ENCODE measurements at regions not wholly inside any gene's neighbourhood (a gene's known extent, or its start where the extent isn't known, plus 50 kb on each side); places are given as distances from the start of the nearest gene placed in this dataset.

DNA sequence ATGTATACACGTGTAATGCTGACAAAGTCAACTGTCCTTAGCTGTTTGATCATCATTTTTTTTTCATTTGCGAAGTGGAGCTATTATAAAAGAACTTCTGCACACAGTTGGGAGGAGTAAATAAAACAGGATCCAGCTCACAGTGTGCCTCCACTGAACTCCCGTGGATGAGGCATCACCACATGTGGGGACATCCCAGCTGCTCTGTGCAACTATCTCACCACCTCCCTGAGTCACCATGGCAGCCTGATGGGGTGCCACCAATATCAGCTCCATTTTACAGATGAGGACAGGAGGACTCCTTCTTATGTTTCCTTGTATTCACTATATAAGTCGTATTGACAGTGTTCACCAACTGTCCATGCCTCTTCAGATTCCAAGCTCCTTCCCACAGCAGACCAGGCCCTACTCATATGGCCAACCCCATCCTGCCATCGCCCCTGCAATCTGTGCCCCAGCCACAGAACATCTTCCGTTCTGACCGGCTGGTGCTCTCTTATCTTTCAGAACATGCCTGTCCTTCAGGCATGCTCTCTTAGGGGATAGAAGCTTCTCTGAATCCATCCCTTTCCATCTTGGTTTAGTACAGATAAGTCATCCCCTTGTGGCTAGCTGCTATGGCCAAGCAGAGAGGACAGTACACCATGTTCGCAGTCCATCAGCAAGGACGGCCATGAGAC is 288.1 kb downstream of the RNF144A start:
- Histone ChIP-seq H3K27ac (no peak overlapping the region), H3K9me3 (no peaks in the 10 kb centered on the region), H3K4me1 (no peaks in the 10 kb centered on the region), H3K36me3 (no peaks in the 10 kb centered on the region), H3K4me3 (replicated peaks in 1 of 3) (no peak overlapping the region), H3K27me3 (no peaks in the 10 kb centered on the region)
- TF ChIP-seq POLR2A (IDR thresholded peaks at IDR 0.05), result no peak
- TF ChIP-seq CTCF (IDR thresholded peaks at IDR 0.05), result no peak
- no peak for DNase-seq
- intact Hi-C loops (cut with DNase I), result no loop called here
- 86 to 93% methylated on average over 9 of the region's 9 CpGs for WGBS, 2 donors

DNA sequence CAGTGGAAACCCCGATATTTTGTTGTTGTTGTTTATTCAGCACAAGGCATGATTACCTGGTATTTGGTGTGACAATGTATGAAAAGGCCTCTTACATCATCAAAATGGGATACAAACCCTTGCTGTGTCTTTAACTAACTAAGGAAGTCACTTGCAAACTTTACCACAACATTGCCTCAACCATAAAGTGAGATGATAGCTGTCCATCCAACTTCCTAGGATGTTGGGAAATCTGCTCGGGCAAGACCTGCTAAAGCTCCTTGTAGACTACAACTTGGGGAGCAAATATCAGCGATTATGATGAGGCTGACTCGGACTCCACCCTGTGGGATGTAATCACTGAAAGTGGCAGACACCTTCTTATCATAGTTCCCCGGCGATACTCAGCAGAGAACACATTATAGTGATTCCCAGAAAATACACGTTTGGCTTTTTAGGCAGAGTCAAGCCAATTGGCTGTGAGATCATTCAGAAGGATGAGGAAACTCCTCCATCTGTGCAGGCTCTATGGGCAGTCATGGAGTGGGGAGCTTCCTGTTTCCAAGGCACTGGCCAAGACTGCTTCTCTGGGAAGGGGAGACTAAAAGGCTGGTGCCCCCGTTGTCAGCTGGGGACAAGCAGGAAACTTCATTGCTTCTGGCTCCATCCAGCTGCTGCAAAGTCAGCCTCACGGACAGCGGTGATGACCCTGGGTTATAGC is 289.0 kb downstream of the RNF144A start:
- TF ChIP-seq POLR2A (IDR thresholded peaks at IDR 0.05), result no peak
- no peak for TF ChIP-seq CTCF (IDR thresholded peaks at IDR 0.05)
- Histone ChIP-seq H3K36me3 (no peaks in the 10 kb centered on the region), H3K4me3 (replicated peaks in 1 of 3) (no peak overlapping the region), H3K9me3 (no peaks in the 10 kb centered on the region), H3K4me1 (no peaks in the 10 kb centered on the region), H3K27ac (no peak overlapping the region), H3K27me3 (no peaks in the 10 kb centered on the region)
- intact Hi-C loops (cut with DNase I), result no loop called here
- no peak for DNase-seq
- WGBS, 2 donors, result 88 to 93% methylated on average over 10 of the region's 10 CpGs

DNA sequence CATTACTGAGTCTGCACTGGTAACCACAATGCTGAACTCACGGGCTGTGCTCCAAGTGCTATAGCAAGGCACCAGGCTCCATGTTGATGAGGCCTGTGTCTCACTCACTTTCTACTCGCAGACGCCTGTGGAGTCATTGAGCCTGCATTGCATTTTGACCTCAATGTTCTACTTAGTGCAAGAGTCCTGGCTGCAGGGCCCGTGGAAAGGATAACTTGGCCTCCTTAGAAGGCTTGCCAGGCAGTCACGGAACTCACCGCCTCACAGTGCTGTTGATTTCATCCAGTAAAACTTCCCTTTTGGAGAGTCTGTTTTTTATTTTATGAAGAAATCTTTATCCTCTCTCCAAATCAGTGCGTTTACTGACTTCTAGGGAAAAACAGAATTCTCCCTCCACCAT is 290.4 kb downstream of the RNF144A start:
- no peak for DNase-seq
- Histone ChIP-seq H3K4me3 (replicated peaks in 1 of 3) (no peak overlapping the region), H3K36me3 (no peaks in the 10 kb centered on the region), H3K27me3 (no peaks in the 10 kb centered on the region), H3K4me1 (no peaks in the 10 kb centered on the region), H3K27ac (no peak overlapping the region), H3K9me3 (no peaks in the 10 kb centered on the region)
- intact Hi-C loops (cut with DNase I), result no loop called here
- TF ChIP-seq CTCF (IDR thresholded peaks at IDR 0.05) (no peak), POLR2A (IDR thresholded peaks at IDR 0.05) (no peak)
- 92 to 94% methylated on average over 7 of the region's 7 CpGs for WGBS, 2 donors

DNA sequence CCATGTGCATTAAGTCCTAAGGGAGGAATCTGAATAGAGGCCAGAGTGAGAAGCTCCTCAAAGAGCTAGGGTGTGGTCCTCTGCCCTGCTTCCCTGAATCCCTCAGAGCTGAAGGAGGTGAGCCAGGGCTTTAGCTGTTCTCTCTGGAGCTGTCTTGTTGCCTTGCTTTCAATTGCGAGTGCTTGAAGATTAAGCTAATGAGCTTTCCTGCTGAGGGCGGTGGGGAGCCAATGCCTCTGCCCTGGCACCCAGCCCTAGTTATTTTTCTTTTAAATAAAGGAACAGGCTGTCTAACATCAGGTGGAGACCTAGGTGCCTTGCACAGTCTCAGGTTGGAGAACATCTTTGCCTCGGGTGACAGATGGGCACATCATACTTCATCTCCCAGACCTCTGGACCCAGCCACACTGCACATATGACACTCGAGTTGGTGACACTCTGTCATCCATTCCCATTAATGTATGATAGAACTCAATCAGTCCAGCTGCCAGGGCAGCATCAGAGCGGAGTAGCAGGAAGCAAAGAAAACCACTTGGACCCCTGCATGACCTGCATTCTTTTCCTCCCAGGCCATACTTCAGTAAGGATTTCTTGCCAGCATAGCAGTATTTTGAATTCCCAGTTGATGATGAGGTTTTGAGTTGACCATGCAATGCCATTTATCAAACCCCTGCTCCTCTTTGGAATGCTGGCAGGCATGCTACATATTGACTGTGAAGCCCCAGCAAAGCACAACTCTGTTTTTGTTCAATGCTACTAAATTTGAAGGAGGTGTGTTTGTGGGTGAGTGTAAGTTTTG is 292.7 kb downstream of the RNF144A start:
- Histone ChIP-seq H3K27ac (no peak overlapping the region), H3K36me3 (no peaks in the 10 kb centered on the region), H3K4me1 (no peaks in the 10 kb centered on the region), H3K27me3 (no peaks in the 10 kb centered on the region), H3K4me3 (replicated peaks in 1 of 3) (no peak overlapping the region), H3K9me3 (no peaks in the 10 kb centered on the region)
- intact Hi-C loops (cut with DNase I), result no loop called here
- WGBS, 2 donors, result 73 to 79% methylated on average over 5 of the region's 5 CpGs
- TF ChIP-seq POLR2A (IDR thresholded peaks at IDR 0.05) (no peak), CTCF (IDR thresholded peaks at IDR 0.05) (no peak)
- DNase-seq, result no peak

GRCh38 chr2:7210712-7211111 is 293.5 kb downstream of the RNF144A start:
- TF ChIP-seq POLR2A (IDR thresholded peaks at IDR 0.05) (no peak), CTCF (IDR thresholded peaks at IDR 0.05) (no peak)

More at GRCh38 chr2:7210712-7211111, 293.5 kb downstream of the RNF144A start:
- H3K27me3 ChIP-seq, result no peaks in the 10 kb centered on the region
- WGBS, 2 donors, result 85 to 90% methylated on average over 4 of the region's 4 CpGs
- no peaks in the 10 kb centered on the region for H3K36me3 ChIP-seq
- DNase-seq, result no peak
- H3K4me3 ChIP-seq (replicated peaks in 1 of 3), result no peak overlapping the region
- intact Hi-C loops (cut with DNase I), result no loop called here
- no peaks in the 10 kb centered on the region for H3K4me1 ChIP-seq
- H3K27ac ChIP-seq, result no peak overlapping the region
- no peaks in the 10 kb centered on the region for H3K9me3 ChIP-seq
